Mucosa of gallbladder (tissue), 1 donor: ENCODE measurements at regions not wholly inside any gene's neighbourhood (a gene's known extent, or its start where the extent isn't known, plus 50 kb on each side); places are given as distances from the start of the nearest gene placed in this dataset.

ENCODE experiments used
- DNase-seq: peaks from one replicate; pipeline ENCODE4 v3.0.0-alpha.2; 2020; ENCODE audit warnings: low spot score
- donor health status: DM: no; HTN: no; CAD: no.

DNA sequence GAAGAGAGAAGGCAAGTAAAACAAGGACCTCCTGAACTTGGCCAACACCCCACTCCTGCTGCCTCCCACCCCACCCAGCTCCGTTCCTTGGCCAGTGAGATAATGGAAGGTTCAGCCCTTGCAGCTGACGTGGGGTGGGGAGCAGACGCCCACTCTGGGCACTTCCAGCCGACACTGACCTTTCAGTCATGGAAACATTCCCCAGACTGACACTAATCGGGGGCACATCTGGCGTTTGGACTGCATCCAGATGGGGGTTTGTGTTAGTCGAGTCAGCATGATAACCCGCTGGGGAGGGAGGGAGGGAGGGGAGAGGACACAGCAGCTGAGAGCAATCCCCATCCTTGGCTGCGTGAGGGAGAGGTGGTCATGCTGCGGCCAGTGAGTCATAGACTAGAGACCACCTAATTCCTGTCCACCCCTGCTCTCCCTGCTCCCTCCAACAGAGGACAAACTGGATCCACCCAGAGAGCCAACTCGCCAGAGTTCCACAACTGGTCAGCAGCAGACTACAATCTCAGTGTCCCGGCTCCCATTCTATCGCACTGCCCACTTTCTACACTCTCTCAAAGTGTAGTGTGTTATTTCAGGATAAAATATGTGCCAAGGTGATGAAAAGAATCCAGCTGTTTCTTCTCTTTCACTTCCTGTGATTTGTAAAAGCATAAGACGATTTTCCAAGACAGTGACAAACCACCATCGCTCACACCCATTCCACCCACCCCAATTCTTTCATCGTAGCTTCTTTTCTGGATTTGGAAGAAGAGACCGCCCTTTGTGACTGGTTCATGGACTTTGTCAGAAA, 115.4 kb upstream of the PKDCC start:
- peak; percentile 54 for DNase-seq

GRCh38 chr2:41933046-41933420, 114.8 kb upstream of the PKDCC start:
- no peak for DNase-seq

DNA sequence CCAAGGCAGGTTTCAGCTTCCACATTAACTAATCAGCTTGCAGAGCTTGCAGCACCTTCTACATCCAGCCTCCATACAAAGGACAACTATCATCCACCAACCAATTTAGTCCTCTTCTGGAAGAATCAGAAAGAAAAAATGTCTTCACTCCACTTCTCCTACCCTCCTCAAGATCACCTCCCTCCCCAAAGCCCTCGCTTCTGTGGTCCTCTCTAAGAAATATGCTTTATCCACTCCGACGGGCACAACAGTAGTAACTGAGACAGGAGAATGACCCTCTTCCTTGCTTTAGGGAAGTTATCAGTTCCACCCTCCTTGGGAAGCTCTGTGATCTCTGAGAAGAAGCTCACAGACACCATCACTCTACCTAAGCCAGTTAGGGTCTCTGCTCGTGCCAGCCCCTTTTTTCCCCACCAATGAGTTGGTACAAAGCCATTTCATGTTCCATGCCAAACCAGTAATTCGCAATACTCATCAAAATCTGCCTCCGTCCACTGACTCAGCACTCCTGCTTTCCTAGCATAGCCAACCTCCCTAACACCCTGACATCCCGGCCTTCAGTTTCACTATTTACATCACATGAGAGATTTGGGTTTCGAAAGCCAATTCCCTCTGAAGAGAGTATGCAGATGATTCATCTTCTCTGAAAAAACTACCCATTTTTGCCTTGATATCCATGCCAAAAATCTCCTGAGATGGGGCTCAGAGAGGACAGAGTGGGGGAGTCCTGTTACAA, 114.1 kb upstream of the PKDCC start:
- DNase-seq, result no peak

- DNase-seq, result no peak
Observed at GRCh38 chr2:41934329-41934958, 113.4 kb upstream of the PKDCC start.

- DNase-seq, result no peak
Observed at GRCh38 chr2:41935002-41935401, 112.8 kb upstream of the PKDCC start.

GRCh38 chr2:41935825-41936224, 112.0 kb upstream of the PKDCC start:
- DNase-seq, result no peak

DNA sequence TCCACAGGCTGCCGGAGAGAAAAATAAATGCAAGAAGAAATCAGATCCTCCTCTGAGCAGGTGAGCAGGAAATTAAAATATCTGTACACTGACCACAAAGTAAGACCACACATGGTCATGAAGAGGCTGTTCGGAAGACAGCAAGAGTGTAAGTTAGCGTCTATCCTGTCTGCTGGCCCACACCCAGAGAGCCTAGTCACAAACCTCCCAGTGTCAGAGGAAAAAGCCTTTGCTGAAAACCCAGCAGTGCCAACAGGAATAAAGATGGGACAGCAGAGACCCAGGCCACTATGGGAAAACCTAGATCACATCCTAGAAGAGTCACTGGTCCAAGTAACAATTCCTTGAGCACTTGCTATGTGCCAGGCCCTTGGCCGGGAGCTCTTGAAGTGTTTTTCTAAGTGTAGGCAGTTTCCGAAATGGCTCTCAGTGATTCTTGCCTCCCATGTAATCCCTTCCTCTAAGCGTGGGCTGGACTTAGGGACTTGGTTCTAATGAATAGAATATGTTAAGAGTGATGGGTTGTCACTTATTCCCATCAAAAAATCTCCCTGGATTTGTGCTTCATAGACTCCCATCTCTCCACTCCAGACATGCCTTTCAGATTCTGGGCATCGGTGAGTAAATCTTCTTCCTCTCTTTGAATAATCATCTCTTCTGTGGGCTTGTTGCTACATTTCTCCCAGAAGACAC, 110.9 kb upstream of the PKDCC start:
- DNase-seq, result no peak

GRCh38 chr2:41937464-41937906, 110.3 kb upstream of the PKDCC start:
- no peak for DNase-seq

GRCh38 chr2:41937921-41938708, 109.7 kb upstream of the PKDCC start:
- DNase-seq, result no peak

- no peak for DNase-seq
Observed at GRCh38 chr2:41940060-41940744, 107.6 kb upstream of the PKDCC start.

GRCh38 chr2:41940745-41941063, 107.1 kb upstream of the PKDCC start:
- DNase-seq, result no peak

GRCh38 chr2:41941831-41942230, 106.0 kb upstream of the PKDCC start:
- no peak for DNase-seq

- no peak for DNase-seq
Observed at GRCh38 chr2:41942278-41942677, 105.5 kb upstream of the PKDCC start.

- no peak for DNase-seq
Observed at GRCh38 chr2:41943159-41943558, 104.7 kb upstream of the PKDCC start.

GRCh38 chr2:41944220-41944880, 103.5 kb upstream of the PKDCC start:
- no peak for DNase-seq

GRCh38 chr2:41947701-41948396, 100.0 kb upstream of the PKDCC start:
- DNase-seq, result no peak

DNA sequence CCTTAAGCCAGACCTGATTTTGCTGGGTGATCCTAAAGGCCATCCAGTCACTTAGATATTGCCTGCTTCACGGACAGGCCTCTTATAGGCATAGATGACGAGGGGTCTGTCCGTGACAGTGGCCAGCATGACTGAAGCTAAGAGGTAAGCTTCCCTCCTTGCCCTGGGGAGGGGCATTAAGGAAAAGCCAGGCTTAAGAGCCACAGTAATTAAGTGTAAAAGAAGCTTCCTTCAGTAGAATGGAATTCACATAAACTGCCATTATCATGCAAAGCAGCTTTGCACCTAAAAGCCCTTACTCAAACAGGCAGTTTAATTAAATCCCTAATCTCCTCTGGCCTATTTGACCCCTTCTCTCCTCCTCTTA, 99.4 kb upstream of the PKDCC start:
- no peak for DNase-seq

DNA sequence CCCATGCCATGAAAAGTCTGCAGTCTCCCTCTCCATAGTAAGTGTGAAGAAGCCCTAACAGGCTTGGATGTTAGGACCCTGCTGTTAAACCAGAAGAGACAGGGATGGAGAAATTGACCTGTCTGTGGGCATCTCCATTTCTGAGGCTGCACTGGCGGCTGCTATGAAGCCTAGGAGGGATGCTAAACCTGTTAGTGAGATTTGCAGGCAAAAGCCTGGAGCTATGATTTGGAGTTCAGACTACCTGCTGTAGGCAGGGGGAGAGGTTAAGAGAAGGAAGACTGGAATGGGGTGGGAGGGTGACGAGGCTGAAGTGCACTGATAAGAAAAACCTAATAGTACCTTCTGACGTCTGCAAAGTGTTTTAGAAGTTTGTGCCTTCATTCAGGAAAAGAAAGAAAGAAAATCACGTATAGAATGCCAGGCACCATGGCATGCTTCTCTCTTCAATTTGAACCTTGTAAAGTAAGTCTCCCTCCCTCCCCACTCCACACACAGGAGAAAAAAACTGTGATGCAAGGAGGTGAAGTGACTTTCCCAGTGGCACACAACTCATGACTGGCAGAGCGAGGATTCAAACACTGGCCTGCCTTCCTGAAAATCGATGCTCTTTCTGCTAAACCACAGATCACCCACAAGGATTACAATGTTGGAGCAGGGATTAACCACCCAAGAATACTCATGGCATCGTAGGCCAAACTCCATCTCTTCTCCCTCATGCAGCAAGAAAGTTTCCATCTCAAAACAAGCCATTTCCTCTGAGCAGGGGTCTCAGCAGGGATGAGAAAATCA, 98.5 kb upstream of the PKDCC start:
- DNase-seq, result no peak
